ENCODE measurements at regions not wholly inside any gene's neighbourhood (a gene's known extent, or its start where the extent isn't known, plus 50 kb on each side); places are given as distances from the start of the nearest gene placed in this dataset.

DNA sequence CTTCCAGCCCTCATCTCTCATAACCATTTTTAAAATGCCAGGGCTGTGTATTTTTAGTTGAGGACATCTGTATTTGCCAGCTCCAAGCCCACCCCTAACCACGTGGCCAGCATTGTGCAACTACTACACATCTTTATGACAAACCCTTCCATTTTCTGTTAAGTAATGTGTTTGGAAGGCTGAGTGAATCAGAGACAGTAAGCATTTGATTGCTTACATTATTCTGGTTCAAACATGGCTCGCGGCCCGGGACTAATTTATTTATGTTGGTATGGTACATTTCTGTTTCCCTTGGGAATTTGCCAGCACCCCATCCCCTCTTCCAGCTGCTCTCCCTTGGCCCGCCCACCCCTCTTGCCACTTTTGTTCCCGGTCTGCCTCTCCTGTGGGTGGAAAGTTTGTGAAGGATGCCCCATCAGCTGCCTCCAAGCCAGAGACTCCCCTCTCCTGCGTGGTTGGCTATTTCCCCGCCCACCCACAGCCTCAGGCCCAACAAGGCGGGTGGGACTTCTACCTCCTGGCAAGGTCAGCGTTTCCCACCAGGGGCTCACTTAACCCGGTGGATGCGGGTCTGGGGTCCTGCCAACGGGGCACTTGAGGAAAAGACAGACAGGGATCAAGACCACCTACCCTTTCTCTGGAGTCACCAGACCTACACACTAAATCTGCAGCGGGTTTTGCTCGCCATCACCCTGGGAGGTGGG, 162.2 kb downstream of the HSD17B3 start:
- peaks cover 3% of the 10 kb centered on the region for H3K4me1 ChIP-seq (ENCODE audit: control insufficient read depth, insufficient read depth, low read length)
- no peaks in the 10 kb centered on the region for H3K36me3 ChIP-seq (ENCODE audit: control insufficient read depth, insufficient read depth, low read length)
- H3K27ac Mint-ChIP-seq: peak overlapping the region; percentile 55
- H3K27ac ChIP-seq (ENCODE audit: low read depth, low read length): no peak overlapping the region
- no peak overlapping the region for H3K4me3 ChIP-seq (ENCODE audit: low read length)
- no peaks in the 10 kb centered on the region for H3K27me3 Mint-ChIP-seq (ENCODE audit: insufficient read depth)
- peaks cover 29% of the 10 kb centered on the region for H3K4me1 Mint-ChIP-seq
- no peaks in the 10 kb centered on the region for H3K27me3 ChIP-seq (ENCODE audit: control insufficient read depth, insufficient read depth, low read length, poor library complexity, severe bottlenecking)
- H3K36me3 Mint-ChIP-seq (ENCODE audit: low read depth): no peaks in the 10 kb centered on the region
- no peak overlapping the region for H3K9ac ChIP-seq (ENCODE audit: extremely low read depth, low read length, poor library complexity, severe bottlenecking)
- WGBS, 2 experiments (ENCODE audit: insufficient coverage in 1 of 2, insufficient read length in 1 of 2): 83 to 88% methylated on average over 4 to 15 of the region's 15 CpGs
- no peak for DNase-seq
- no peaks in the 10 kb centered on the region for H3K9me3 ChIP-seq (ENCODE audit: control insufficient read depth, low read length)
- H3K4me3 Mint-ChIP-seq: no peak overlapping the region
- H3K9me3 Mint-ChIP-seq: no peaks in the 10 kb centered on the region
- TF ChIP-seq, protein P1, sequence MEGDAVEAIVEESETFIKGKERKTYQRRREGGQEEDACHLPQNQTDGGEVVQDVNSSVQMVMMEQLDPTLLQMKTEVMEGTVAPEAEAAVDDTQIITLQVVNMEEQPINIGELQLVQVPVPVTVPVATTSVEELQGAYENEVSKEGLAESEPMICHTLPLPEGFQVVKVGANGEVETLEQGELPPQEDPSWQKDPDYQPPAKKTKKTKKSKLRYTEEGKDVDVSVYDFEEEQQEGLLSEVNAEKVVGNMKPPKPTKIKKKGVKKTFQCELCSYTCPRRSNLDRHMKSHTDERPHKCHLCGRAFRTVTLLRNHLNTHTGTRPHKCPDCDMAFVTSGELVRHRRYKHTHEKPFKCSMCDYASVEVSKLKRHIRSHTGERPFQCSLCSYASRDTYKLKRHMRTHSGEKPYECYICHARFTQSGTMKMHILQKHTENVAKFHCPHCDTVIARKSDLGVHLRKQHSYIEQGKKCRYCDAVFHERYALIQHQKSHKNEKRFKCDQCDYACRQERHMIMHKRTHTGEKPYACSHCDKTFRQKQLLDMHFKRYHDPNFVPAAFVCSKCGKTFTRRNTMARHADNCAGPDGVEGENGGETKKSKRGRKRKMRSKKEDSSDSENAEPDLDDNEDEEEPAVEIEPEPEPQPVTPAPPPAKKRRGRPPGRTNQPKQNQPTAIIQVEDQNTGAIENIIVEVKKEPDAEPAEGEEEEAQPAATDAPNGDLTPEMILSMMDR (conservative IDR thresholded peaks at IDR 0.05): no peak

DNA sequence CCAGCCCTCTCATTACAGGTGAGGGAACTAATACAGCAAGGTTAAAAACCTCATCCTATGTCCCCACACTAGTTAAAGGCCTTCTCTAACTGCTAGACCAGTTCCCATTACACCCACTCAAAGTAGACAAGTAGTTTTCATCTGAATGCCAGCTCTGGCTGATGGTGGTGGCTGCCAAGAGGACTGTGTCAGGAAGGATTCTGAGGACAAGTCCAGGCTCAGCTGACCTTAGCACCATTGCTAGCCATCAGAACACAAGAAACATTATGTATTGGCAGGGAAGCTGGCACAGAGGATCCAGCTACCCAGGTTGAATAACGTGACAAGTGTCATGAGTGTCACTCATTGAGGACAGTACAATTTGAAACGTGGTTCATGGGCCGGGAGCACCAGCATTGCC, 163.4 kb downstream of the HSD17B3 start:
- peaks cover 29% of the 10 kb centered on the region for H3K4me1 Mint-ChIP-seq
- H3K27ac Mint-ChIP-seq: no peak overlapping the region
- H3K27me3 Mint-ChIP-seq (ENCODE audit: insufficient read depth): peaks cover 2% of the 10 kb centered on the region
- Histone ChIP-seq H3K9ac (ENCODE audit: extremely low read depth, low read length, poor library complexity, severe bottlenecking) (no peak overlapping the region), H3K27me3 (ENCODE audit: control insufficient read depth, insufficient read depth, low read length, poor library complexity, severe bottlenecking) (no peaks in the 10 kb centered on the region), H3K9me3 (ENCODE audit: control insufficient read depth, low read length) (peaks cover 4% of the 10 kb centered on the region), H3K27ac (ENCODE audit: low read depth, low read length) (no peak overlapping the region), H3K36me3 (ENCODE audit: control insufficient read depth, insufficient read depth, low read length) (no peaks in the 10 kb centered on the region), H3K4me1 (ENCODE audit: control insufficient read depth, insufficient read depth, low read length) (peaks cover 3% of the 10 kb centered on the region), H3K4me3 (ENCODE audit: low read length) (no peak overlapping the region)
- 94 to 100% methylated on average over 3 of the region's 3 CpGs for WGBS, 2 experiments (ENCODE audit: insufficient coverage in 1 of 2, insufficient read length in 1 of 2)
- H3K9me3 Mint-ChIP-seq: peaks cover 2% of the 10 kb centered on the region
- no peak overlapping the region for H3K4me3 Mint-ChIP-seq
- TF ChIP-seq, protein P1 (conservative IDR thresholded peaks at IDR 0.05): no peak
- H3K36me3 Mint-ChIP-seq (ENCODE audit: low read depth): no peaks in the 10 kb centered on the region
- no peak for DNase-seq

DNA sequence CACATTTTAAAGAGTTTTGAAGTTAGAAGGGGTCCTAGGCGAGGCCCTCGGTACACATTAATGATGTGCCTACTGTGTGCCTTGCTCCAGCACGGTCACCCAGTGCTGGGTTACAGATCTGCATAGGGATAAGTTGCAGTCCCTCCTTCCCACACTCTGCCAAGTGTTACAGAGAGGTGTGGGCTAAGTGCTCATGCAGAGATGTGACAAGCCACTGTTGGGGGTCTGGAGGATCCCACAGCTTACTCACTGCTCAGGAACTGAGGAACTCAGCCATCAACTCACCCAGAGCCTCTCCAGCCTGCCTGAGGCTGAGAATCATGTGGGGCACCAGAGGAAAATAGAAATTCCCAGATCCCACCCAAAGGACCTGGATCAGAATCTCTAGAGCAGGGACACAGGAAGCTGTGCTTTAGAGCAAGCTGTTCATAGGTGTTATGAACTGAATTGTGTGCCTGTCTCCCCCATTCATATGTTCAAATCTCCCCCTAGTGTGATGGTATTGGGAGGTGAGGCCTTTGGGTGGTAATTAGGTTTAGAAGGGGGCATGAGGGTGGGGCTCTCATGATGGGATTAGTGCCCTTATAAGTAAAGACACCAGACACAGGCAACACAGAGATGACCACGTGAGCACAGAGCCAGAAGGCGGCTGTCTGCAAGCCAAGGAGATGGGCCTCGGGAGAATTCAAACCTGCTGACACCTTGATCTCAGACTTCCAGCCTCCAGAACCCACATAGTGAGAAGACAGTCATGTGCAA, 164.1 kb downstream of the HSD17B3 start:
- TF ChIP-seq, protein P1 (conservative IDR thresholded peaks at IDR 0.05): no peak
- Mint-ChIP-seq H3K4me1 (peaks cover 29% of the 10 kb centered on the region), H3K4me3 (no peak overlapping the region), H3K9me3 (peaks cover 10% of the 10 kb centered on the region), H3K27ac (peak overlapping the region; percentile 4), H3K27me3 (ENCODE audit: insufficient read depth) (peaks cover 7% of the 10 kb centered on the region), H3K36me3 (ENCODE audit: low read depth) (no peaks in the 10 kb centered on the region)
- peaks cover 12% of the 10 kb centered on the region for H3K9me3 ChIP-seq (ENCODE audit: control insufficient read depth, low read length)
- H3K9ac ChIP-seq (ENCODE audit: extremely low read depth, low read length, poor library complexity, severe bottlenecking): no peak overlapping the region
- DNase-seq: peak; percentile 73
- WGBS, 2 experiments (ENCODE audit: insufficient coverage in 1 of 2, insufficient read length in 1 of 2): 66 to 69% methylated on average over 5 to 6 of the region's 6 CpGs
- peaks cover 3% of the 10 kb centered on the region for H3K4me1 ChIP-seq (ENCODE audit: control insufficient read depth, insufficient read depth, low read length)
- H3K4me3 ChIP-seq (ENCODE audit: low read length): no peak overlapping the region
- H3K27me3 ChIP-seq (ENCODE audit: control insufficient read depth, insufficient read depth, low read length, poor library complexity, severe bottlenecking): no peaks in the 10 kb centered on the region
- H3K36me3 ChIP-seq (ENCODE audit: control insufficient read depth, insufficient read depth, low read length): no peaks in the 10 kb centered on the region
- no peak overlapping the region for H3K27ac ChIP-seq (ENCODE audit: low read depth, low read length)

All from endodermal cell (in vitro differentiated cells).